CD8-positive, alpha-beta memory T cell (primary cell): ENCODE measurements at regions not wholly inside any gene's neighbourhood (a gene's known extent, or its start where the extent isn't known, plus 50 kb on each side); places are given as distances from the start of the nearest gene placed in this dataset.

Experiments used
- CTCF ChIA-PET: fragments of 350-600 bp; sonication (Branson Sonifier 250); formaldehyde crosslinking; loops from one replicate; lab custom pipeline; 2021; ENCODE audit warnings: antibody characterized with exemption; lab: Charles Lee
- POLR2A ChIA-PET: fragments of 350-600 bp; sonication (Branson Sonifier 250); formaldehyde crosslinking; loops from one replicate; lab custom pipeline; 2021; ENCODE audit warnings: antibody characterized with exemption; lab: Charles Lee
- DNase-seq, 5 donors: peaks; one replicate each; pipeline versions ENCODE4 v3.0.0 to v3.0.0-alpha.2; 2020 to 2022; ENCODE audit warnings: mixed read lengths in 1 of 5
- H3K27ac ChIP-seq: one replicate; pipeline ENCODE4 v1.7.0; 2013; ENCODE audit warnings: low read depth, mild to moderate bottlenecking, low read length, moderate library complexity
- H3K27me3 ChIP-seq: 2 replicates; pipeline ENCODE4 v1.7.0; 2013; ENCODE audit warnings: low read length, mild to moderate bottlenecking; ENCODE audit not compliant: insufficient read depth, poor library complexity, severe bottlenecking
- H3K36me3 ChIP-seq: 2 replicates; pipeline ENCODE4 v1.7.0; 2013; ENCODE audit warnings: mild to moderate bottlenecking, low read length, moderate library complexity; ENCODE audit not compliant: insufficient read depth
- H3K4me1 ChIP-seq: 2 replicates; pipeline ENCODE4 v1.7.0; 2013; ENCODE audit warnings: mild to moderate bottlenecking, low read length, moderate library complexity; ENCODE audit not compliant: insufficient read depth
- H3K4me3 ChIP-seq: 2 replicates; pipeline ENCODE4 v1.7.0; 2013; ENCODE audit warnings: mild to moderate bottlenecking, low read length
- H3K9me3 ChIP-seq: 2 replicates; pipeline ENCODE4 v1.7.0; 2013; ENCODE audit warnings: mild to moderate bottlenecking, low read length
- H3K27ac Mint-ChIP-seq, 8 donors: one replicate each; pipeline ENCODE4 v1.8.0; 2020 to 2021; ENCODE audit warnings: mixed read lengths in 8 of 8, mild to moderate bottlenecking in 6 of 8, inconsistent platforms in 3 of 8, moderate library complexity in 3 of 8
- H3K27me3 Mint-ChIP-seq, 2 donors: one replicate each; pipeline ENCODE4 v1.8.0; 2020 to 2021; ENCODE audit warnings: mixed read lengths in 2 of 2, mild to moderate bottlenecking in 1 of 2, moderate library complexity in 1 of 2
- H3K36me3 Mint-ChIP-seq, 3 donors: one replicate each; pipeline ENCODE4 v1.8.0; 2020 to 2021; ENCODE audit warnings: mixed read lengths in 3 of 3, inconsistent platforms in 1 of 3, mild to moderate bottlenecking in 1 of 3
- H3K4me1 Mint-ChIP-seq, 3 donors: one replicate each; pipeline ENCODE4 v1.8.0; 2020 to 2021; ENCODE audit warnings: mixed read lengths in 3 of 3, inconsistent platforms in 1 of 3, mild to moderate bottlenecking in 1 of 3
- H3K4me3 Mint-ChIP-seq, 7 donors: one replicate each; pipeline ENCODE4 v1.8.0; 2020 to 2021; ENCODE audit warnings: mixed read lengths in 7 of 7, mild to moderate bottlenecking in 6 of 7, moderate library complexity in 4 of 7, inconsistent platforms in 2 of 7
- H3K9me3 Mint-ChIP-seq, 5 donors: one replicate each; pipeline ENCODE4 v1.8.0; 2020 to 2022; ENCODE audit warnings: mixed read lengths in 5 of 5, mild to moderate bottlenecking in 3 of 5, moderate library complexity in 2 of 5, inconsistent platforms in 1 of 5

GRCh38 chr3:150107429-150108175 lies 136.9 kb upstream of the PFN2 start:
- no peak for DNase-seq

GRCh38 chr3:150106740-150107428 lies 136.2 kb upstream of the PFN2 start:
- Mint-ChIP-seq H3K27ac (no peak overlapping the region), H3K9me3 (no peaks in the 10 kb centered on the region), H3K4me3 (no peak overlapping the region), H3K4me1 (no peaks in the 10 kb centered on the region), H3K36me3 (no peaks in the 10 kb centered on the region), H3K27me3 (peaks cover 0 to 7% of the 10 kb centered on the region in 2 donors)
- Histone ChIP-seq H3K9me3 (no peaks in the 10 kb centered on the region), H3K4me3 (no peak overlapping the region), H3K4me1 (no peaks in the 10 kb centered on the region), H3K36me3 (no peaks in the 10 kb centered on the region), H3K27me3 (no peaks in the 10 kb centered on the region), H3K27ac (no peak overlapping the region)
- no peak for DNase-seq
- ChIA-PET POLR2A (no interaction called here), CTCF (no interaction called here)

More at GRCh38 chr3:150107429-150108175, 136.9 kb upstream of the PFN2 start:
- no peaks in the 10 kb centered on the region for H3K36me3 ChIP-seq
- peak overlapping the region in 1 of 8 donors; percentile 80 for H3K27ac Mint-ChIP-seq
- H3K4me3 ChIP-seq = no peak overlapping the region
- no peaks in the 10 kb centered on the region for H3K9me3 ChIP-seq
- H3K27me3 Mint-ChIP-seq = peaks cover 0 to 11% of the 10 kb centered on the region in 2 donors
- ChIA-PET POLR2A (no interaction called here), CTCF (no interaction called here)
- no peak overlapping the region for H3K4me3 Mint-ChIP-seq
- H3K36me3 Mint-ChIP-seq = no peaks in the 10 kb centered on the region
- no peaks in the 10 kb centered on the region for H3K4me1 ChIP-seq
- H3K9me3 Mint-ChIP-seq = no peaks in the 10 kb centered on the region
- H3K27me3 ChIP-seq = no peaks in the 10 kb centered on the region
- H3K27ac ChIP-seq = no peak overlapping the region
- no peaks in the 10 kb centered on the region for H3K4me1 Mint-ChIP-seq

GRCh38 chr3:150105886-150106612 lies 135.4 kb upstream of the PFN2 start:
- Histone ChIP-seq H3K9me3 (no peaks in the 10 kb centered on the region), H3K4me3 (no peak overlapping the region), H3K27ac (no peak overlapping the region), H3K4me1 (no peaks in the 10 kb centered on the region), H3K27me3 (no peaks in the 10 kb centered on the region), H3K36me3 (no peaks in the 10 kb centered on the region)
- DNase-seq = no peak
- Mint-ChIP-seq H3K27ac (no peak overlapping the region), H3K9me3 (peaks cover 0 to under 1% (median 0%) of the 10 kb centered on the region in 5 donors), H3K36me3 (no peaks in the 10 kb centered on the region), H3K27me3 (peaks cover 0 to 7% of the 10 kb centered on the region in 2 donors), H3K4me3 (no peak overlapping the region), H3K4me1 (no peaks in the 10 kb centered on the region)
- ChIA-PET CTCF (no interaction called here), POLR2A (no interaction called here)

GRCh38 chr3:150105025-150105424 lies 134.3 kb upstream of the PFN2 start:
- H3K4me3 Mint-ChIP-seq = no peak overlapping the region
- H3K4me1 Mint-ChIP-seq = no peaks in the 10 kb centered on the region
- H3K27me3 Mint-ChIP-seq = no peaks in the 10 kb centered on the region
- Histone ChIP-seq H3K27me3 (no peaks in the 10 kb centered on the region), H3K4me1 (no peaks in the 10 kb centered on the region), H3K27ac (no peak overlapping the region), H3K4me3 (no peak overlapping the region), H3K36me3 (no peaks in the 10 kb centered on the region), H3K9me3 (no peaks in the 10 kb centered on the region)
- H3K27ac Mint-ChIP-seq = no peak overlapping the region
- CTCF ChIA-PET = no interaction called here
- POLR2A ChIA-PET = no interaction called here
- no peaks in the 10 kb centered on the region for H3K36me3 Mint-ChIP-seq
- no peak for DNase-seq
- H3K9me3 Mint-ChIP-seq = peaks cover 0 to 4% (median 0%) of the 10 kb centered on the region in 5 donors

- no peak overlapping the region for H3K27ac Mint-ChIP-seq
- H3K4me1 Mint-ChIP-seq = no peaks in the 10 kb centered on the region
- H3K4me3 ChIP-seq = no peak overlapping the region
- CTCF ChIA-PET = no interaction called here
- H3K27ac ChIP-seq = no peak overlapping the region
- POLR2A ChIA-PET = no interaction called here
- no peaks in the 10 kb centered on the region for H3K4me1 ChIP-seq
- H3K27me3 Mint-ChIP-seq = no peaks in the 10 kb centered on the region
- peaks cover 0 to 4% (median 0%) of the 10 kb centered on the region in 5 donors for H3K9me3 Mint-ChIP-seq
- no peaks in the 10 kb centered on the region for H3K9me3 ChIP-seq
- no peaks in the 10 kb centered on the region for H3K36me3 Mint-ChIP-seq
- H3K36me3 ChIP-seq = no peaks in the 10 kb centered on the region
- no peak overlapping the region for H3K4me3 Mint-ChIP-seq
- no peaks in the 10 kb centered on the region for H3K27me3 ChIP-seq
- DNase-seq = no peak
Observed at GRCh38 chr3:150104564-150104963, 133.9 kb upstream of the PFN2 start.

- H3K27ac ChIP-seq = no peak overlapping the region
- Mint-ChIP-seq H3K9me3 (peaks cover 0 to 4% (median 0%) of the 10 kb centered on the region in 5 donors), H3K4me3 (no peak overlapping the region), H3K4me1 (no peaks in the 10 kb centered on the region), H3K27me3 (no peaks in the 10 kb centered on the region), H3K36me3 (no peaks in the 10 kb centered on the region), H3K27ac (no peak overlapping the region)
- H3K9me3 ChIP-seq = no peaks in the 10 kb centered on the region
- H3K4me3 ChIP-seq = no peak overlapping the region
- H3K36me3 ChIP-seq = no peaks in the 10 kb centered on the region
- H3K4me1 ChIP-seq = no peaks in the 10 kb centered on the region
- DNase-seq = no peak
- no peaks in the 10 kb centered on the region for H3K27me3 ChIP-seq
- ChIA-PET CTCF (no interaction called here), POLR2A (no interaction called here)
Observed at GRCh38 chr3:150101016-150101415, 130.3 kb upstream of the PFN2 start.

- H3K27me3 ChIP-seq = no peaks in the 10 kb centered on the region
- no peak overlapping the region for H3K4me3 ChIP-seq
- CTCF ChIA-PET = no interaction called here
- no peak overlapping the region for H3K27ac ChIP-seq
- Mint-ChIP-seq H3K9me3 (peaks cover 0 to 4% (median 0%) of the 10 kb centered on the region in 5 donors), H3K27ac (peak overlapping the region in 1 of 8 donors; percentile 3), H3K27me3 (no peaks in the 10 kb centered on the region), H3K4me1 (no peaks in the 10 kb centered on the region), H3K36me3 (no peaks in the 10 kb centered on the region), H3K4me3 (no peak overlapping the region)
- H3K9me3 ChIP-seq = no peaks in the 10 kb centered on the region
- DNase-seq = no peak
- H3K4me1 ChIP-seq = no peaks in the 10 kb centered on the region
- POLR2A ChIA-PET = no interaction called here
- H3K36me3 ChIP-seq = no peaks in the 10 kb centered on the region
Observed at GRCh38 chr3:150098621-150099020, 127.9 kb upstream of the PFN2 start.

- Histone ChIP-seq H3K27ac (no peak overlapping the region), H3K4me3 (no peak overlapping the region), H3K9me3 (no peaks in the 10 kb centered on the region), H3K27me3 (no peaks in the 10 kb centered on the region), H3K36me3 (no peaks in the 10 kb centered on the region), H3K4me1 (no peaks in the 10 kb centered on the region)
- ChIA-PET CTCF (no interaction called here), POLR2A (no interaction called here)
- no peak overlapping the region for H3K4me3 Mint-ChIP-seq
- peaks cover 0 to 4% (median 0%) of the 10 kb centered on the region in 5 donors for H3K9me3 Mint-ChIP-seq
- no peak overlapping the region for H3K27ac Mint-ChIP-seq
- no peaks in the 10 kb centered on the region for H3K36me3 Mint-ChIP-seq
- DNase-seq = no peak
- H3K4me1 Mint-ChIP-seq = no peaks in the 10 kb centered on the region
- H3K27me3 Mint-ChIP-seq = peaks cover 3 to 8% of the 10 kb centered on the region in 2 donors
Observed at GRCh38 chr3:150097588-150097890, 126.8 kb upstream of the PFN2 start.
